Epithelial cell of esophagus (primary cell): ENCODE measurements at regions not wholly inside any gene's neighbourhood (a gene's known extent, or its start where the extent isn't known, plus 50 kb on each side); places are given as distances from the start of the nearest gene placed in this dataset.
A peak's percentile ranks its signal among the peaks of the same experiment; 100 is the strongest.

Experiments
- DNase-seq: peaks from one replicate; pipeline ENCODE4 v3.0.0; 2010; ENCODE audit warnings: low read depth
- H3K4me3 ChIP-seq: 2 replicates; pipeline ENCODE4 v1.5.1; 2011; ENCODE audit warnings: mild to moderate bottlenecking, low read length, control low read depth
- CTCF ChIP-seq: IDR thresholded peaks from 2 replicates; pipeline ENCODE4 v1.5.1; 2011; ENCODE audit warnings: low read depth, mild to moderate bottlenecking, low read length, control low read depth, inconsistent platforms; ENCODE audit not compliant: insufficient read depth; ENCODE audit errors: missing control alignments

DNA sequence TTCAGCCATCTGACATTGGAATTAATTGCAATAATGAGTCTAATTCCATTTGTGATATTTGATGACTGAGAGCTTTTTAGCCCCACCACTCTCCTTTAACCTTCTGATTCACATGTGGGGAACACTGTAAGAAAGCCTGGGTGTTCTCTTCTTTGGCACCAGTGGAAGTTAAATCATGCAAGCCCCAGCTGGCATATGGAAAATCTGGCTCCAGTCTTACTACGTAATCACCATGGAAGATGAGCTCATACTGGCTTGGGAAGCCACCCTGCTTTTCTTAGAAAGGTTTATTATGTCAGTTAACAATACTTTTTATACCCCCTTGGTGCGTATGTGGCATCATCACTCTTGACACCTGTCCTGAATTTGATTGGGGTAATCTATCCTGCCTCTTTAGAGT, 479.3 kb downstream of the SLC16A7 start:
- no peak for TF ChIP-seq CTCF
- peak; percentile 38 for DNase-seq
- no peak overlapping the region for H3K4me3 ChIP-seq

GRCh38 chr12:60078026-60078425, 482.2 kb downstream of the SLC16A7 start:
- DNase-seq = no peak
- H3K4me3 ChIP-seq = no peak overlapping the region
- TF ChIP-seq CTCF = no peak

- H3K4me3 ChIP-seq = no peak overlapping the region
- TF ChIP-seq CTCF = no peak
- no peak for DNase-seq
These were observed 497.6 kb downstream of the SLC16A7 start for GRCh38 chr12:60093428-60093827.

- DNase-seq = no peak
- H3K4me3 ChIP-seq = no peak overlapping the region
- TF ChIP-seq CTCF = no peak
These were observed 498.6 kb downstream of the SLC16A7 start for GRCh38 chr12:60094436-60094835.

DNA sequence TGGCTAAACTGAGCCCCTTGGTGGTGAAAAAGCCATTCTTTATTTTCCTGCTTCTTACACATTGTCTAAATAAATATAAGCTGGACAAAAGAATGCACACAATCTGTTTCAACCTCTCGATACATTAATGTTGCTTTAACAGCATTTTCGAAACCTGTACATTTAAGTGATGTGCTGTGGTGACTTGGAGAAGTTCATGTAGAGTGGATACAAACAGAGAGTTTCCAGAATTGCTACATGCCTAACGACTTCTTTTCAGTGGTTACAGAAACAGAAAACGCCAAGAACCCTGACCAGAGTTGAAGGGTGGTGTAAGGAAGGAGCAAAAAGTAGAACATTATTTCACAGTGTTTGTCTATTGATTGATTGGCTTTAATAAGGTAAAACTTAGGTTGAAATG, 500.9 kb downstream of the SLC16A7 start:
- TF ChIP-seq CTCF = no peak
- no peak for DNase-seq
- H3K4me3 ChIP-seq = no peak overlapping the region

- no peak for TF ChIP-seq CTCF
- no peak overlapping the region for H3K4me3 ChIP-seq
- no peak for DNase-seq
These were observed 504.3 kb downstream of the SLC16A7 start for GRCh38 chr12:60100160-60100559.

GRCh38 chr12:60100852-60101251, 505.0 kb downstream of the SLC16A7 start:
- peak; percentile 75 for DNase-seq
- no peak for TF ChIP-seq CTCF
- no peak overlapping the region for H3K4me3 ChIP-seq
